ENCODE measurements at regions not wholly inside any gene's neighbourhood (a gene's known extent, or its start where the extent isn't known, plus 50 kb on each side); places are given as distances from the start of the nearest gene placed in this dataset.

GRCh38 chr14:44417809-44418208 lies 89.3 kb downstream of the FSCB start:
- TF ChIP-seq EZH2phosphoT487 (IDR thresholded peaks at IDR 0.05; ENCODE audit: borderline replicate concordance, low read length) (no peak), CTCF (IDR thresholded peaks at IDR 0.05; ENCODE audit: low read depth, low read length, poor library complexity, severe bottlenecking) (no peak)
